GM21447 (cell line): ENCODE measurements at regions not wholly inside any gene's neighbourhood (a gene's known extent, or its start where the extent isn't known, plus 50 kb on each side); places are given as distances from the start of the nearest gene placed in this dataset.

Source experiments
- ATAC-seq: cut with Tn5 transposase; IDR thresholded peaks from one replicate; pipeline ENCODE4 v1.9.1; 2021; ENCODE audit not compliant: unreplicated experiment

GRCh38 chr5:57824623-57825022, 342.0 kb upstream of the ACTBL2 start:
- no peak for ATAC-seq

- ATAC-seq = no peak
These were observed 341.4 kb upstream of the ACTBL2 start for GRCh38 chr5:57824047-57824446.

- ATAC-seq = no peak
These were observed 340.0 kb upstream of the ACTBL2 start for GRCh38 chr5:57822651-57823050.

- ATAC-seq = no peak
These were observed 335.8 kb upstream of the ACTBL2 start for GRCh38 chr5:57818397-57818796.

GRCh38 chr5:57817924-57818323, 335.3 kb upstream of the ACTBL2 start:
- ATAC-seq = no peak

GRCh38 chr5:57817001-57817453, 334.4 kb upstream of the ACTBL2 start:
- no peak for ATAC-seq

- no peak for ATAC-seq
These were observed 333.5 kb upstream of the ACTBL2 start for GRCh38 chr5:57816108-57816507.

- ATAC-seq = no peak
These were observed 323.1 kb upstream of the ACTBL2 start for GRCh38 chr5:57805732-57806131.

- ATAC-seq = no peak
These were observed 322.6 kb upstream of the ACTBL2 start for GRCh38 chr5:57805170-57805569.

- no peak for ATAC-seq
These were observed 321.9 kb upstream of the ACTBL2 start for GRCh38 chr5:57804505-57804904.

GRCh38 chr5:57804007-57804444, 321.4 kb upstream of the ACTBL2 start:
- no peak for ATAC-seq

- no peak for ATAC-seq
These were observed 319.5 kb upstream of the ACTBL2 start for GRCh38 chr5:57802131-57802530.

- no peak for ATAC-seq
These were observed 312.6 kb upstream of the ACTBL2 start for GRCh38 chr5:57795203-57795602.

- no peak for ATAC-seq
These were observed 309.3 kb upstream of the ACTBL2 start for GRCh38 chr5:57791875-57792274.

- no peak for ATAC-seq
These were observed 303.3 kb upstream of the ACTBL2 start for GRCh38 chr5:57785946-57786345.

GRCh38 chr5:57784121-57784520, 301.5 kb upstream of the ACTBL2 start:
- ATAC-seq = no peak

GRCh38 chr5:57783693-57784092, 301.1 kb upstream of the ACTBL2 start:
- ATAC-seq = no peak

- no peak for ATAC-seq
These were observed 298.3 kb upstream of the ACTBL2 start for GRCh38 chr5:57780961-57781325.

- no peak for ATAC-seq
These were observed 297.8 kb upstream of the ACTBL2 start for GRCh38 chr5:57780306-57780960.

GRCh38 chr5:57779383-57780223, 297.0 kb upstream of the ACTBL2 start:
- no peak for ATAC-seq

- ATAC-seq = no peak
These were observed 296.0 kb upstream of the ACTBL2 start for GRCh38 chr5:57778501-57779091.

- no peak for ATAC-seq
These were observed 294.6 kb upstream of the ACTBL2 start for GRCh38 chr5:57777174-57777581.
